Endodermal cell (in vitro differentiated cells): ENCODE measurements at regions not wholly inside any gene's neighbourhood (a gene's known extent, or its start where the extent isn't known, plus 50 kb on each side); places are given as distances from the start of the nearest gene placed in this dataset.

Source experiments
- DNase-seq: peaks from one replicate; pipeline ENCODE4 v3.0.0-alpha.2; 2017
- H3K27ac ChIP-seq: 2 replicates; pipeline ENCODE4 v1.5.1; 2013; ENCODE audit warnings: mild to moderate bottlenecking, low read depth, low read length, moderate library complexity
- H3K27me3 ChIP-seq: 2 replicates; pipeline ENCODE4 v1.6.1; 2013; ENCODE audit warnings: mild to moderate bottlenecking, low read length, moderate library complexity; ENCODE audit not compliant: insufficient read depth, control insufficient read depth, poor library complexity, severe bottlenecking
- H3K36me3 ChIP-seq: 2 replicates; pipeline ENCODE4 v1.7.0; 2013; ENCODE audit warnings: mild to moderate bottlenecking, low read length, moderate library complexity; ENCODE audit not compliant: control insufficient read depth, insufficient read depth
- H3K4me1 ChIP-seq: one replicate; pipeline ENCODE4 v1.7.0; 2013; ENCODE audit warnings: low read length; ENCODE audit not compliant: control insufficient read depth, insufficient read depth
- H3K4me3 ChIP-seq: 2 replicates; pipeline ENCODE4 v1.5.1; 2013; ENCODE audit warnings: mild to moderate bottlenecking, low read length, moderate library complexity
- H3K9ac ChIP-seq: 2 replicates; pipeline ENCODE4 v1.6.1; 2013; ENCODE audit warnings: mild to moderate bottlenecking, low read length, moderate library complexity; ENCODE audit not compliant: poor library complexity, severe bottlenecking; ENCODE audit errors: extremely low read depth
- H3K9me3 ChIP-seq: 2 replicates; pipeline ENCODE4 v1.6.1; 2013; ENCODE audit warnings: mild to moderate bottlenecking, low read length, moderate library complexity; ENCODE audit not compliant: control insufficient read depth
- H3K27ac Mint-ChIP-seq: 2 replicates; pipeline ENCODE4 v1.8.0; 2020; ENCODE audit warnings: mixed read lengths
- H3K27me3 Mint-ChIP-seq: 2 replicates; pipeline ENCODE4 v1.8.0; 2021; ENCODE audit warnings: mild to moderate bottlenecking, mixed read lengths; ENCODE audit not compliant: insufficient read depth
- H3K36me3 Mint-ChIP-seq: 2 replicates; pipeline ENCODE4 v1.8.0; 2020; ENCODE audit warnings: low read depth, mixed read lengths
- H3K4me1 Mint-ChIP-seq: 2 replicates; pipeline ENCODE4 v1.8.0; 2020; ENCODE audit warnings: mixed read lengths
- H3K4me3 Mint-ChIP-seq: 2 replicates; pipeline ENCODE4 v1.8.0; 2020; ENCODE audit warnings: mild to moderate bottlenecking, moderate library complexity, mixed read lengths
- H3K9me3 Mint-ChIP-seq: 2 replicates; pipeline ENCODE4 v1.8.0; 2020; ENCODE audit warnings: mild to moderate bottlenecking, mixed read lengths
- CTCF ChIP-seq: fragments of 200-600 bp; sonication (generic); conservative IDR thresholded peaks from 2 replicates; pipeline ENCODE4 v1.5.0; 2021; ENCODE audit warnings: antibody characterized with exemption, mild to moderate bottlenecking
- WGBS, 2 experiments: methylation state at CpG; one replicate each; pipeline versions ENCODE4 v1.1.5 to v1.1.7; 2013; ENCODE audit warnings: missing lambda C conversion rate in 2 of 2, mixed read lengths in 1 of 2; ENCODE audit not compliant: insufficient coverage in 1 of 2, insufficient read length in 1 of 2; 5-methylcytosine and 5-hydroxymethylcytosine counted together

DNA sequence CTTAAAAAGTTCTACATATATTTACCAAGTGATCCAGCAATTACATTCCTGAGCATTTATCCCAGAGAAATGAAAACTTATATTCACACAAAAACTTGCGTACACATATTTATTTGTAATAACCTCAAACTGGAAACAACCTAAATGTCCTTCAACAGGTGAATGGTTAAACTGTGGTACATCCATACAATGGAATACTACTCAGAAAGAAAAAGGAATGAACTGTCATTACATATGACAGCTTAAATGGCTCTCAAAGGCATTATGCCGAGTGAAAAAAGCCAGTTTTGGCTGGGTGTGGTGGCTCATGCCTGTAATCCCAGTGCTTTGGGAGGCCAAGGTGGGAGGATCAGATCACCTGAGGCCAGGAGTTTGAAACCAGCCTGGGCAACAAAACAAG, 79.1 kb upstream of the DYNC1I2 start:
- no peaks in the 10 kb centered on the region for H3K36me3 ChIP-seq
- Mint-ChIP-seq H3K4me3 (no peak overlapping the region), H3K27ac (no peak overlapping the region), H3K27me3 (peaks cover 2% of the 10 kb centered on the region), H3K4me1 (no peaks in the 10 kb centered on the region), H3K9me3 (peaks cover 6% of the 10 kb centered on the region), H3K36me3 (no peaks in the 10 kb centered on the region)
- no peak overlapping the region for H3K9ac ChIP-seq
- WGBS, 2 experiments, result 92 to 100% methylated on average over 1 to 2 of the region's 2 CpGs
- no peak overlapping the region for H3K4me3 ChIP-seq
- H3K27me3 ChIP-seq, result no peaks in the 10 kb centered on the region
- H3K4me1 ChIP-seq, result no peaks in the 10 kb centered on the region
- H3K27ac ChIP-seq, result no peak overlapping the region
- no peaks in the 10 kb centered on the region for H3K9me3 ChIP-seq
- no peak for TF ChIP-seq CTCF
- DNase-seq, result no peak

GRCh38 chr2:171610824-171611223, 76.4 kb upstream of the DYNC1I2 start:
- TF ChIP-seq CTCF, result no peak
- no peaks in the 10 kb centered on the region for H3K4me1 Mint-ChIP-seq
- WGBS, 2 experiments, result 90 to 91% methylated on average over 6 of the region's 6 CpGs
- no peaks in the 10 kb centered on the region for H3K27me3 Mint-ChIP-seq
- no peaks in the 10 kb centered on the region for H3K36me3 Mint-ChIP-seq
- H3K27ac ChIP-seq, result no peak overlapping the region
- no peaks in the 10 kb centered on the region for H3K36me3 ChIP-seq
- no peaks in the 10 kb centered on the region for H3K27me3 ChIP-seq
- H3K9me3 Mint-ChIP-seq, result peaks cover 6% of the 10 kb centered on the region
- DNase-seq, result no peak
- no peak overlapping the region for H3K27ac Mint-ChIP-seq
- no peaks in the 10 kb centered on the region for H3K4me1 ChIP-seq
- no peak overlapping the region for H3K9ac ChIP-seq
- no peak overlapping the region for H3K4me3 ChIP-seq
- H3K4me3 Mint-ChIP-seq, result no peak overlapping the region
- no peaks in the 10 kb centered on the region for H3K9me3 ChIP-seq

DNA sequence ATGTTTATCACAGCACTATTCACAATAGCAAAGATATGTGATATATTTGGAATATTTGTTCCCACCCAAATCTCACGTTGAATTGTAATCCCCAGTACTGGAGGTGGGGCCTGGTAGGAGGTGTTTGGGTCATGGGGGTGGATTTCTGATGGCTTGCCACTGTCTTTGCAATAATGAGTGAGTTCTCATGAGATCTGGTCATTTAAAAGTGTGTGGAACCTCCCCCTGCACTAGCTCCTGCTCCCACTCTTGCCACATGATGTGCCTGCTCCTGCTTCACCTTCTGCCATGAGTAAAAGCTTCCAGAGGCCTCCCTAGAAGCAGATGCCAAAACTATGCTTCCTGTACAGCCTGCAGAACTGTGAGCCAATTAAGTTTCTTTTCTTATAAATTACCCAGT, 72.2 kb upstream of the DYNC1I2 start:
- no peaks in the 10 kb centered on the region for H3K4me1 Mint-ChIP-seq
- DNase-seq, result no peak
- Histone ChIP-seq H3K4me3 (no peak overlapping the region), H3K27ac (no peak overlapping the region), H3K9me3 (no peaks in the 10 kb centered on the region), H3K27me3 (no peaks in the 10 kb centered on the region), H3K4me1 (no peaks in the 10 kb centered on the region), H3K9ac (no peak overlapping the region), H3K36me3 (no peaks in the 10 kb centered on the region)
- 88% methylated on average over 1 of the region's 1 CpG; no CpG with 5 or more reads in 1 of the 2 experiments for WGBS, 2 experiments
- no peak overlapping the region for H3K27ac Mint-ChIP-seq
- no peaks in the 10 kb centered on the region for H3K36me3 Mint-ChIP-seq
- peaks cover 5% of the 10 kb centered on the region for H3K27me3 Mint-ChIP-seq
- no peak overlapping the region for H3K4me3 Mint-ChIP-seq
- no peaks in the 10 kb centered on the region for H3K9me3 Mint-ChIP-seq
- no peak for TF ChIP-seq CTCF
